H9 (cell line): ENCODE measurements at regions not wholly inside any gene's neighbourhood (a gene's known extent, or its start where the extent isn't known, plus 50 kb on each side); places are given as distances from the start of the nearest gene placed in this dataset.

Experiments used
- DNase-seq: peaks from one replicate; pipeline ENCODE4 v3.0.0-alpha.2; 2017
- H2AFZ ChIP-seq: one replicate; pipeline ENCODE4 v1.6.1; 2013; ENCODE audit warnings: mild to moderate bottlenecking, low read length, control low read depth, moderate library complexity
- H2AK5ac ChIP-seq: 2 replicates; pipeline ENCODE4 v1.6.1; 2013; ENCODE audit warnings: low read length, control low read depth, mixed read lengths; ENCODE audit not compliant: insufficient read length
- H2BK120ac ChIP-seq: one replicate; pipeline ENCODE4 v1.6.1; 2013; ENCODE audit warnings: low read depth, mild to moderate bottlenecking, low read length, control low read depth, inconsistent platforms; ENCODE audit not compliant: poor library complexity, severe bottlenecking
- H2BK12ac ChIP-seq: 2 replicates; pipeline ENCODE4 v1.6.1; 2013; ENCODE audit warnings: low read length, control low read depth, mixed read lengths, low read depth; ENCODE audit not compliant: insufficient read length
- H2BK15ac ChIP-seq: 2 replicates; pipeline ENCODE4 v1.6.1; 2013; ENCODE audit warnings: low read depth, low read length, control low read depth
- H2BK20ac ChIP-seq: one replicate; pipeline ENCODE4 v1.6.1; 2013; ENCODE audit warnings: low read depth, mild to moderate bottlenecking, low read length, control low read depth, inconsistent platforms; ENCODE audit not compliant: poor library complexity, severe bottlenecking
- H2BK5ac ChIP-seq: 2 replicates; pipeline ENCODE4 v1.6.1; 2013; ENCODE audit warnings: low read length, control low read depth, mixed read lengths; ENCODE audit not compliant: insufficient read length
- H3K14ac ChIP-seq: 2 replicates; pipeline ENCODE4 v1.6.1; 2013; ENCODE audit warnings: low read length, control low read depth; ENCODE audit not compliant: insufficient read depth
- H3K18ac ChIP-seq: 2 replicates; pipeline ENCODE4 v1.6.1; 2013; ENCODE audit warnings: low read depth, mild to moderate bottlenecking, mixed read lengths, low read length, control low read depth; ENCODE audit not compliant: insufficient read length
- H3K23ac ChIP-seq: 2 replicates; pipeline ENCODE4 v1.6.1; 2013; ENCODE audit warnings: low read length, control low read depth, mixed read lengths, low read depth; ENCODE audit not compliant: insufficient read length
- H3K23me2 ChIP-seq: 2 replicates; pipeline ENCODE4 v1.6.1; 2013; ENCODE audit warnings: low read depth, mild to moderate bottlenecking, mixed read lengths, low read length, control low read depth; ENCODE audit not compliant: insufficient read length, poor library complexity, severe bottlenecking
- H3K27ac ChIP-seq: 2 replicates; pipeline ENCODE4 v1.5.1; 2013; ENCODE audit warnings: low read length, control low read depth, mixed read lengths, low read depth; ENCODE audit not compliant: insufficient read length
- H3K27me3 ChIP-seq: 2 replicates; pipeline ENCODE4 v1.6.1; 2013; ENCODE audit warnings: low read length, control low read depth, inconsistent platforms; ENCODE audit not compliant: insufficient read depth
- H3K4ac ChIP-seq: 2 replicates; pipeline ENCODE4 v1.6.1; 2013; ENCODE audit warnings: low read depth, mild to moderate bottlenecking, control low read depth, inconsistent platforms, low read length, moderate library complexity
- H3K4me1 ChIP-seq: 2 replicates; pipeline ENCODE4 v1.6.1; 2013; ENCODE audit warnings: low read length, control low read depth, inconsistent platforms; ENCODE audit not compliant: insufficient read depth
- H3K4me2 ChIP-seq: 2 replicates; pipeline ENCODE4 v1.6.1; 2013; ENCODE audit warnings: low read length, control low read depth, mixed read lengths; ENCODE audit not compliant: insufficient read length, insufficient read depth
- H3K56ac ChIP-seq: 2 replicates; pipeline ENCODE4 v1.6.1; 2013; ENCODE audit warnings: low read depth, mild to moderate bottlenecking, mixed read lengths, low read length, control low read depth; ENCODE audit not compliant: insufficient read length
- H3K79me1 ChIP-seq: 2 replicates; pipeline ENCODE4 v1.6.1; 2013; ENCODE audit warnings: low read depth, mild to moderate bottlenecking, moderate library complexity, low read length, control low read depth, inconsistent platforms; ENCODE audit not compliant: insufficient read depth, poor library complexity, severe bottlenecking
- H3K79me2 ChIP-seq: 2 replicates; pipeline ENCODE4 v1.6.1; 2013; ENCODE audit warnings: low read length, control low read depth, inconsistent platforms; ENCODE audit not compliant: insufficient read depth
- H3K9ac ChIP-seq: 2 replicates; pipeline ENCODE4 v1.6.1; 2013; ENCODE audit warnings: low read length, control low read depth, mixed read lengths; ENCODE audit not compliant: insufficient read length; ENCODE audit errors: extremely low read depth
- H3K9me3 ChIP-seq: one replicate; pipeline ENCODE4 v1.6.1; 2013; ENCODE audit warnings: low read depth, low read length, inconsistent platforms; ENCODE audit not compliant: control insufficient read depth
- H3T11ph ChIP-seq: one replicate; pipeline ENCODE4 v1.6.1; 2013; ENCODE audit warnings: mild to moderate bottlenecking, low read length, control low read depth, inconsistent platforms
- H4K20me1 ChIP-seq: one replicate; pipeline ENCODE4 v1.6.1; 2013; ENCODE audit not compliant: control insufficient read depth, insufficient read length, insufficient read depth
- H4K5ac ChIP-seq: 2 replicates; pipeline ENCODE4 v1.6.1; 2013; ENCODE audit warnings: low read depth, mild to moderate bottlenecking, mixed read lengths, low read length, control low read depth; ENCODE audit not compliant: insufficient read length
- H4K8ac ChIP-seq: replicated peaks from 2 replicates; pipeline ENCODE4 v1.6.1; 2013; ENCODE audit warnings: low read length, control low read depth, mixed read lengths, low read depth; ENCODE audit not compliant: insufficient read length
- H4K91ac ChIP-seq: 2 replicates; pipeline ENCODE4 v1.6.1; 2013; ENCODE audit warnings: low read depth, mild to moderate bottlenecking, moderate library complexity, mixed read lengths, low read length, control low read depth; ENCODE audit not compliant: insufficient read length
- H3K27ac Mint-ChIP-seq, 3 experiments: 2 replicates in 2 of 3; 3 replicates in 1 of 3; pipeline ENCODE4 v1.8.0; 2020 to 2021; ENCODE audit warnings: mixed read lengths in 3 of 3, mild to moderate bottlenecking in 1 of 3, moderate library complexity in 1 of 3
- H3K27me3 Mint-ChIP-seq: 2 replicates; pipeline ENCODE4 v1.8.0; 2021; ENCODE audit warnings: low read depth, mild to moderate bottlenecking, moderate library complexity, mixed read lengths
- H3K36me3 Mint-ChIP-seq, 3 experiments: 2 replicates in 2 of 3; 3 replicates in 1 of 3; pipeline ENCODE4 v1.8.0; 2020 to 2021; ENCODE audit warnings: low read depth in 3 of 3, mixed read lengths in 3 of 3; ENCODE audit not compliant: insufficient read depth in 1 of 3
- H3K4me1 Mint-ChIP-seq, 2 experiments: 2 replicates each; pipeline ENCODE4 v1.8.0; 2020; ENCODE audit warnings: mixed read lengths in 2 of 2
- H3K4me3 Mint-ChIP-seq, 2 experiments: 2 replicates in 1 of 2; 3 replicates in 1 of 2; pipeline ENCODE4 v1.8.0; 2020 to 2021; ENCODE audit warnings: mild to moderate bottlenecking in 2 of 2, mixed read lengths in 2 of 2, moderate library complexity in 1 of 2
- H3K9me3 Mint-ChIP-seq, 2 experiments: 2 replicates in 1 of 2; 3 replicates in 1 of 2; pipeline ENCODE4 v1.8.0; 2020; ENCODE audit warnings: mild to moderate bottlenecking in 2 of 2, mixed read lengths in 2 of 2, moderate library complexity in 1 of 2
- CTCF ChIP-seq: fragments of 200-600 bp; sonication (generic); conservative IDR thresholded peaks from 3 replicates; pipeline ENCODE4 v1.8.0; 2021; ENCODE audit warnings: antibody characterized with exemption, mild to moderate bottlenecking
- WGBS: extraction: QIAGEN DNeasy Blood & Tissue Kit; methylation state at CpG from one replicate; pipeline ENCODE4 v1.1.7; 2013; ENCODE audit warnings: missing lambda C conversion rate, low lambda C conversion rate, mixed read lengths; ENCODE audit not compliant: insufficient read length; ENCODE audit errors: extremely low coverage; 5-methylcytosine and 5-hydroxymethylcytosine counted together

- no peak overlapping the region for H2BK12ac ChIP-seq
- no peak overlapping the region for H2BK15ac ChIP-seq
- H2BK5ac ChIP-seq: no peak overlapping the region
- no peak overlapping the region for H4K5ac ChIP-seq
- H3K56ac ChIP-seq: no peak overlapping the region
- H3K4me2 ChIP-seq: no peak overlapping the region
- H4K8ac ChIP-seq: no peak overlapping the region
- Mint-ChIP-seq H3K9me3 (peaks cover 2 to 3% of the 10 kb centered on the region in 2 experiments; a peak in 1 of 5 replicates), H3K27ac (no peak overlapping the region), H3K4me3 (no peak overlapping the region), H3K4me1 (no peaks in the 10 kb centered on the region), H3K27me3 (no peaks in the 10 kb centered on the region), H3K36me3 (no peaks in the 10 kb centered on the region; a peak in 2 of 7 replicates)
- no peaks in the 10 kb centered on the region for H3K79me2 ChIP-seq
- no peak for DNase-seq
- H3K4ac ChIP-seq: no peak overlapping the region
- H3K79me1 ChIP-seq: no peaks in the 10 kb centered on the region
- H4K20me1 ChIP-seq: no peaks in the 10 kb centered on the region
- H3K23ac ChIP-seq: no peak overlapping the region
- H3K18ac ChIP-seq: no peak overlapping the region
- H4K91ac ChIP-seq: no peak overlapping the region
- H2BK20ac ChIP-seq: no peak overlapping the region
- H2AFZ ChIP-seq: no peak overlapping the region
- WGBS: no CpG with 5 or more reads among the region's 1 CpG
- H3T11ph ChIP-seq: no peak overlapping the region
- no peaks in the 10 kb centered on the region for H3K23me2 ChIP-seq
- no peak overlapping the region for H3K27ac ChIP-seq
- no peak overlapping the region for H3K14ac ChIP-seq
- no peak overlapping the region for H2AK5ac ChIP-seq
- no peak overlapping the region for H3K9ac ChIP-seq
- H2BK120ac ChIP-seq: no peak overlapping the region
- no peaks in the 10 kb centered on the region for H3K9me3 ChIP-seq
- H3K27me3 ChIP-seq: no peaks in the 10 kb centered on the region
- no peak for TF ChIP-seq CTCF
- H3K4me1 ChIP-seq: no peaks in the 10 kb centered on the region; the same call in 1 of the 2 replicates
Observed at GRCh38 chr12:41769810-41770209, 374.9 kb downstream of the GXYLT1 start.
